Tibial artery (tissue), 4 donors: ENCODE measurements at regions not wholly inside any gene's neighbourhood (a gene's known extent, or its start where the extent isn't known, plus 50 kb on each side); places are given as distances from the start of the nearest gene placed in this dataset.

Experiments used
- DNase-seq, 2 donors: peaks; one replicate each; pipeline ENCODE4 v3.0.0-alpha.2; 2019
- H3K27ac ChIP-seq, 2 donors: fragments of 200-600 bp; sonication (generic) in 1 of 2; 1 replicate in 1 of 2; 2 replicates in 1 of 2; pipeline ENCODE4 v1.5.1; 2018 to 2019; ENCODE audit warnings: mild to moderate bottlenecking in 1 of 2
- H3K27me3 ChIP-seq, 2 donors: fragments of 200-600 bp; sonication (generic) in 1 of 2; one replicate each; pipeline versions ENCODE4 v1.5.1 to v1.6.0; 2016 to 2019
- H3K36me3 ChIP-seq, 3 donors: fragments of 200-600 bp; sonication (generic) in 2 of 3; one replicate each; pipeline ENCODE4 v1.5.1; 2016 to 2019; ENCODE audit warnings: mild to moderate bottlenecking in 2 of 3
- H3K4me1 ChIP-seq, 4 donors: fragments of 200-600 bp; sonication (generic) in 2 of 4; 1 replicate in 3 of 4; 2 replicates in 1 of 4; pipeline ENCODE4 v1.5.1; 2016 to 2019
- H3K4me3 ChIP-seq, 2 donors: fragments of 200-600 bp; sonication (generic) in 1 of 2; 1 replicate in 1 of 2; 2 replicates in 1 of 2; pipeline ENCODE4 v1.5.1; 2018 to 2019; ENCODE audit warnings: mild to moderate bottlenecking in 2 of 2
- H3K9me3 ChIP-seq, 3 donors: fragments of 200-600 bp; sonication (generic) in 1 of 3; one replicate each; pipeline ENCODE4 v1.5.1; 2016 to 2019
- intact Hi-C: fragments of 100-400 bp; cut with DNase I; formaldehyde crosslinking; loops from one replicate; pipeline ENCODE4 v1.15.0; 2023; ENCODE audit warnings: low total_unique reads
- TF ChIP-seq, protein P1 (sequence below), 2 experiments: fragments of 200-600 bp in 1 of 2; fragments of 450-650 bp in 1 of 2; IDR thresholded peaks; one replicate each; pipeline ENCODE4 v1.5.1; 2017 to 2019; ENCODE audit warnings: antibody characterized with exemption in 2 of 2, mild to moderate bottlenecking in 1 of 2, moderate library complexity in 1 of 2

DNA sequence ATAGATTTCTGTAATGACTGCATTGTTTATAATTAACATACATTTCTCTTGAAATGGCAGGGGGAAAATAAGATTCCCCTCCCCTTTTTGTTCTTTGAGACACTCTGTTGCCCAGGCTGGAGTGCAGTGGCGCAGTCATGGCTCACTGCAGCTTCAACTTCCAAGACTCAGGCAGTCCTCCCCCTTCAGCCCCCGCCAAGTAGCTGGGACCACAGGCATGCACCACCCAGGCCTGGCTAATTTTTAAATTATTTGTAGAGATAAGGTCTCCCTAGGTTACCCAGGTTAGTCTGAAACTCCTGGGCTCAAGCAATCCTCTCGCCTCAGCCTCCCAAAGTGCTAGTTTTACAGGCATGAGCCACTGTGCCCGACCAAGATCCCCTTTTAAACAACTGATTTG lies 67.7 kb downstream of the KATNIP start:
- TF ChIP-seq, protein P1, sequence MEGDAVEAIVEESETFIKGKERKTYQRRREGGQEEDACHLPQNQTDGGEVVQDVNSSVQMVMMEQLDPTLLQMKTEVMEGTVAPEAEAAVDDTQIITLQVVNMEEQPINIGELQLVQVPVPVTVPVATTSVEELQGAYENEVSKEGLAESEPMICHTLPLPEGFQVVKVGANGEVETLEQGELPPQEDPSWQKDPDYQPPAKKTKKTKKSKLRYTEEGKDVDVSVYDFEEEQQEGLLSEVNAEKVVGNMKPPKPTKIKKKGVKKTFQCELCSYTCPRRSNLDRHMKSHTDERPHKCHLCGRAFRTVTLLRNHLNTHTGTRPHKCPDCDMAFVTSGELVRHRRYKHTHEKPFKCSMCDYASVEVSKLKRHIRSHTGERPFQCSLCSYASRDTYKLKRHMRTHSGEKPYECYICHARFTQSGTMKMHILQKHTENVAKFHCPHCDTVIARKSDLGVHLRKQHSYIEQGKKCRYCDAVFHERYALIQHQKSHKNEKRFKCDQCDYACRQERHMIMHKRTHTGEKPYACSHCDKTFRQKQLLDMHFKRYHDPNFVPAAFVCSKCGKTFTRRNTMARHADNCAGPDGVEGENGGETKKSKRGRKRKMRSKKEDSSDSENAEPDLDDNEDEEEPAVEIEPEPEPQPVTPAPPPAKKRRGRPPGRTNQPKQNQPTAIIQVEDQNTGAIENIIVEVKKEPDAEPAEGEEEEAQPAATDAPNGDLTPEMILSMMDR (IDR thresholded peaks at IDR 0.05) = no peak
- Histone ChIP-seq H3K4me1 (no peaks in the 10 kb centered on the region), H3K27me3 (no peaks in the 10 kb centered on the region), H3K36me3 (peaks cover 0 to 27% (median 13%) of the 10 kb centered on the region in 3 donors), H3K9me3 (no peaks in the 10 kb centered on the region), H3K4me3 (no peak overlapping the region), H3K27ac (no peak overlapping the region)
- no peak for DNase-seq
- intact Hi-C loops = no loop called here

DNA sequence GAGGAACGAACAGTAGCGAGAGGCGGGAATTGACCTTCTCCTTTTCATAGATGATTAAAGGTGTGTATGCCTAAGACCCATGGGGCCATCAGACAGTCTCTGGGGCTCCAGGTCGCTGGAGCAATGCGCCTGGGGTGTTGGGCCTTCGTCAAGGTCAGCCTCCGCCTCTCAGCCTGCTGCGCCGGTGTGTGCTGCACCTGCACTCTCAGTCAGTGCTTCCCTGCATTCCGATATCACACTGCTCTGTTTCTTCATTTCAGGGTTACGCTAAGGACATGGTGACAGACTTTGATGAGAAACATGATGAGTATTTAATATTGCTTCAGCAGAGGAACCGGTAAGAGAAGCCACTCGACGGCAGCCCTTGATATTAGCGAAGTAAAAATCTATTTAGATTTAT lies 68.2 kb downstream of the KATNIP start:
- intact Hi-C loops = no loop called here
- H3K4me1 ChIP-seq = no peaks in the 10 kb centered on the region
- H3K27ac ChIP-seq = no peak overlapping the region
- H3K9me3 ChIP-seq = no peaks in the 10 kb centered on the region
- no peaks in the 10 kb centered on the region for H3K27me3 ChIP-seq
- DNase-seq = no peak
- TF ChIP-seq, protein P1 (IDR thresholded peaks at IDR 0.05) = no peak
- peaks cover 0 to 30% (median 13%) of the 10 kb centered on the region in 3 donors for H3K36me3 ChIP-seq
- H3K4me3 ChIP-seq = no peak overlapping the region

DNA sequence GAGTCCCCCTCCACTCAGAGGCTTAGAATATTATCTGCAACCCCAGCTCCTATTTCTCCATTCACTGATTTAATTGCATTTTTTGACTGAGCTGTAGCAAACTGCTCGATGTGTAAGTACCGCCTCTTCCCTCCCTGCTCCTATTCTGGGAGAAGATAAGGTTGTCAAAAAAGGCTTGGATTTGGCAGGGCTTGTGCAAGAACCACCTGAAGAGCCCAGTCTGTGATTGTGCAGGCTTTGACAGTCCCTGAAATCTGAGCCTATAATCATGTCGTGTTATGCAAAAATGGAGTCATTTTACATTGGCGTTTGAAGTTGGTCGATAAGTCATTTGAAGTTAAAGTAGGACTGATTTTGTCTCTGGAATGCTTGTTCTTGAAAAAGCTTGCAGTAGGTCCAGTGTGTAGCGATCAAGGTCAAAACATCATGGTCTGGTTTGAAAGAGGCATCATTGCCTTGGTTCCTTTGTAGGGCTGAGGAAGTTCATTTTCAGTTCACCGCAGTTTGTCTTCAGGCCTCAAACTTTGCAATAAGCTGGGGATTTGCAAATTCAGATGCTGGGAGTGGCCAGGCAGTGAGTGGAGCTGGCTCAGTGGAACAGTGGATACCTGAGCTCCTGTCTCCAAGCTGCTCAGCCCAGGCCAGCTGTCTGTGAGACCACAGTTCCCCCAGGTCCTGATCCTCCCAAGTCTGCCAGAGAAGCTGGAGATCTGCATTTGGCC lies 68.8 kb downstream of the KATNIP start:
- H3K27ac ChIP-seq = no peak overlapping the region
- H3K36me3 ChIP-seq = peaks cover 0 to 35% (median 13%) of the 10 kb centered on the region in 3 donors
- no peaks in the 10 kb centered on the region for H3K4me1 ChIP-seq
- DNase-seq = no peak
- no peaks in the 10 kb centered on the region for H3K27me3 ChIP-seq
- H3K9me3 ChIP-seq = no peaks in the 10 kb centered on the region
- TF ChIP-seq, protein P1 (IDR thresholded peaks at IDR 0.05) = no peak
- no peak overlapping the region for H3K4me3 ChIP-seq
- intact Hi-C loops = no loop called here

DNA sequence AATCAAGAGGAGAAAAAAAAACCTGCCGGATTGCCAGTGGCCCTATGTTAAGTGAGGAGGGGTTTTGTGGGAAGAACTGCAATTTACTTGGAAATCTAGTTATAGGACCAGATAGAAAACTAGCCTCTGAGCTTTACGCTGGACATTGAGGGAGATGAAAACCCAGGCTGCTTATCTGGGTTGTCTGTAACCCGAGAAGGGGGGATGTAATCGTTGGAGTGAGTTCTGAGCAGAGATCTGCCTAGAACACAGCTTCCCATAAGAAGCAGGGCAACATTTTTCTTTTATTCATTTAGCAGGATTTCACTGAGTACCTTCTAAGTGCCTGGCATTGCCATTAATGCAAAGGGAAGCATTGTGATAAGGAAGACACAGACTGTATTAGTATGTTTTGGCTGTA lies 70.6 kb downstream of the KATNIP start:
- peaks cover 0 to 9% (median 0%) of the 10 kb centered on the region in 4 donors for H3K4me1 ChIP-seq
- intact Hi-C loops = no loop called here
- TF ChIP-seq, protein P1 (IDR thresholded peaks at IDR 0.05) = no peak
- no peaks in the 10 kb centered on the region for H3K27me3 ChIP-seq
- no peak overlapping the region for H3K27ac ChIP-seq
- H3K9me3 ChIP-seq = no peaks in the 10 kb centered on the region
- H3K4me3 ChIP-seq = no peak overlapping the region
- no peak for DNase-seq
- peaks cover 0 to 35% (median 13%) of the 10 kb centered on the region in 3 donors for H3K36me3 ChIP-seq

DNA sequence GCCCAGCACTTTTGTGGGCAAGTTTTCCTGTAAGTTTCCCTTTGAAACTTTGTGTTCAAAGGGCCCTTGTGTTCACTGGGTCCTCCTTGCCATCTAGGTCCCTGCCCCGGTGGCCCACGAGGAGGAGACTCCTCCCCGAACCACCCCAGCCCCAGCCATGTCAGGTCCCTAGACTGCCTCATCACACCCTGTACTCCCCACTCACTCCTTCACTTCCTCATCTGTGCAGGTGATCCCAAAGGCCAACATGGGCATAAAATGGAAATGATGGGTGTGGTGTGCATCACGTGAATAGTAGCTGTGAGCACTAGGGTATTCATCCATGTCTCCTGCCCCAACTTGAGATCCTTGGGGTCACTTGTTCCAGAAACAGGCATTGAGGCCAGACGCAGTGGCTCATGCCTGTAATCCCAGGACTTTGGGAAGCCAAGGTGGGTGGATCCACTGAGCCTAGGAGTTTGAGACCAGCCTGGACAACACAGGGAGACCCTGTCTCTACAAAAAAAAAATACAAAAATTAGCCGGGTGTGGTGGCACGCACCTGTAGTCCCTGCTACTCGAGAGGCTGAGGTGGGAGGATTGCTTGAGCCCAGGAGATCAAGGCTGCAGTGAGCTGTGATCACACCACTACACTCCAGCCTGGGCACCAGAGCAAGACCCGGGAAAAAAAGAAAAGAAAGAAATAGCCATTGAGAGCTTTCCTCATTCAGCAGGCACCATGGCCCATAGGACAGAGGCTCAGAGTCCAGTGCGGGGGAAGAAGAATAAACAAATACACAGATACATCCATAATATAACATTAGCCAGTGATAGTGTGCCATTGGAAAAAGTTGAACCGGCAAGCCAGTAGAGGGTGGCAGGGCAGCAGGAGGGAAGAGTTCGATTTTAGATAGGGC lies 74.5 kb downstream of the KATNIP start:
- TF ChIP-seq, protein P1 (IDR thresholded peaks at IDR 0.05) = no peak
- Histone ChIP-seq H3K36me3 (peaks cover 0 to 19% (median 4%) of the 10 kb centered on the region in 3 donors), H3K4me3 (no peak overlapping the region), H3K4me1 (peaks cover 0 to 14% (median 2%) of the 10 kb centered on the region in 4 donors), H3K9me3 (no peaks in the 10 kb centered on the region), H3K27ac (no peak overlapping the region), H3K27me3 (no peaks in the 10 kb centered on the region)
- DNase-seq = no peak
- intact Hi-C loops = no loop called here
